OCI-LY1 (cell line): ENCODE measurements at regions not wholly inside any gene's neighbourhood (a gene's known extent, or its start where the extent isn't known, plus 50 kb on each side); places are given as distances from the start of the nearest gene placed in this dataset.

Experiments used
- H2AFZ ChIP-seq: fragments of 200-600 bp; sonication (generic), shearing (Covaris generic); 2 replicates; pipeline ENCODE4 v1.6.0; 2014; ENCODE audit warnings: antibody characterized with exemption, mild to moderate bottlenecking, low read length
- H3F3A ChIP-seq: fragments of 200-600 bp; sonication (generic), shearing (Covaris generic); 2 replicates; pipeline ENCODE4 v1.6.0; 2014; ENCODE audit warnings: mild to moderate bottlenecking, antibody characterized with exemption, low read length, moderate library complexity; ENCODE audit not compliant: insufficient read depth
- H3K27ac ChIP-seq: fragments of 200-600 bp; sonication (generic); 2 replicates; pipeline ENCODE4 v1.5.1; 2014; ENCODE audit warnings: low read length, mixed run types, mild to moderate bottlenecking, low read depth; ENCODE audit not compliant: poor library complexity, severe bottlenecking
- H3K27me3 ChIP-seq: fragments of 200-600 bp; sonication (generic); 2 replicates; pipeline ENCODE4 v1.6.0; 2014; ENCODE audit warnings: antibody characterized with exemption, mild to moderate bottlenecking, low read length, moderate library complexity; ENCODE audit not compliant: insufficient read depth
- H3K36me3 ChIP-seq: fragments of 200-600 bp; sonication (generic); 2 replicates; pipeline ENCODE4 v1.6.1; 2014; ENCODE audit warnings: mild to moderate bottlenecking, antibody characterized with exemption, low read length, moderate library complexity, mixed read lengths; ENCODE audit not compliant: insufficient read depth
- H3K4me1 ChIP-seq: fragments of 200-600 bp; sonication (generic); 2 replicates; pipeline ENCODE4 v1.5.1; 2014; ENCODE audit warnings: mild to moderate bottlenecking, low read length, moderate library complexity; ENCODE audit not compliant: insufficient read depth, severe bottlenecking
- H3K4me2 ChIP-seq: fragments of 200-600 bp; sonication (generic), shearing (Covaris generic); 2 replicates; pipeline ENCODE4 v1.6.1; 2014; ENCODE audit warnings: low read length
- H3K4me3 ChIP-seq: fragments of 200-600 bp; sonication (generic); 2 replicates; pipeline ENCODE4 v1.5.1; 2014; ENCODE audit warnings: low read length, low read depth, mild to moderate bottlenecking, mixed read lengths; ENCODE audit not compliant: poor library complexity, severe bottlenecking
- H3K79me2 ChIP-seq: fragments of 200-600 bp; shearing (Covaris generic); 2 replicates; pipeline ENCODE4 v1.6.1; 2016; ENCODE audit warnings: mixed run types, low read length, mixed read lengths; ENCODE audit not compliant: insufficient read depth
- H3K9ac ChIP-seq: fragments of 200-600 bp; sonication (generic), shearing (Covaris generic); 2 replicates; pipeline ENCODE4 v1.6.1; 2014; ENCODE audit warnings: mild to moderate bottlenecking, low read length, mixed read lengths
- H3K9me2 ChIP-seq: fragments of 200-600 bp; sonication (generic), shearing (Covaris generic); 2 replicates; pipeline ENCODE4 v1.6.1; 2014; ENCODE audit warnings: low read depth, mild to moderate bottlenecking, low read length, mixed read lengths
- H3K9me3 ChIP-seq: fragments of 200-600 bp; shearing (Covaris generic); 2 replicates; pipeline ENCODE4 v1.6.1; 2014; ENCODE audit warnings: low read length, mixed read lengths
- H4K20me1 ChIP-seq: fragments of 200-600 bp; sonication (generic), shearing (Covaris generic); 2 replicates; pipeline ENCODE4 v1.6.0; 2016; ENCODE audit warnings: mild to moderate bottlenecking, low read length; ENCODE audit not compliant: insufficient read depth
- EZH2 ChIP-seq: fragments of 200-600 bp; sonication (generic), shearing (Covaris generic); IDR thresholded peaks from 2 replicates; pipeline ENCODE4 v1.8.0; 2017; ENCODE audit warnings: borderline replicate concordance, mixed run types, mild to moderate bottlenecking, antibody characterized with exemption, low read length, moderate library complexity, mixed read lengths
- TF ChIP-seq, protein P1 (sequence below): fragments of 200-600 bp; sonication (generic), shearing (Covaris generic); IDR thresholded peaks from 2 replicates; pipeline ENCODE4 v1.5.1; 2017; ENCODE audit warnings: mild to moderate bottlenecking, antibody characterized with exemption, low read length, moderate library complexity, mixed read lengths

DNA sequence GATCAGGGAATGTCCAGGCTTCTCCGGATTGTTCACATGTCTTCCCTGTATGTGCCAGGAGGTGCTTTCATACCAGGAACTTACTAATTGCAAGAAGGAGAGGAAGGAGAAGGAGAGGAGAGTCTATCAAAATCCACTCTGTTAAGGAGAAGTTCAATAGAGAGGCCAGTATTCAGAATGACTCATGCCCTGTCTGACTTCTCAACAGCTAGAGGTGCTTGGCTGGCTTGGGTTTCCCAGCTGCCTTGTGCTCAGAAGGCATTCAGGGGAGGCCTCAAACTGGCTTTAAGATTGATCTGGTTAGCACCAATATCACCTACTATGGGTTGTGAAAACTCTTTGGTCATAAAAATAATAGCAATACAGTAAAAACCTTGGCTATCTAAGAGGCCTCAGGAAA, 167.9 kb upstream of the GLRA1 start:
- no peak overlapping the region for H3K4me2 ChIP-seq
- TF ChIP-seq, protein P1, sequence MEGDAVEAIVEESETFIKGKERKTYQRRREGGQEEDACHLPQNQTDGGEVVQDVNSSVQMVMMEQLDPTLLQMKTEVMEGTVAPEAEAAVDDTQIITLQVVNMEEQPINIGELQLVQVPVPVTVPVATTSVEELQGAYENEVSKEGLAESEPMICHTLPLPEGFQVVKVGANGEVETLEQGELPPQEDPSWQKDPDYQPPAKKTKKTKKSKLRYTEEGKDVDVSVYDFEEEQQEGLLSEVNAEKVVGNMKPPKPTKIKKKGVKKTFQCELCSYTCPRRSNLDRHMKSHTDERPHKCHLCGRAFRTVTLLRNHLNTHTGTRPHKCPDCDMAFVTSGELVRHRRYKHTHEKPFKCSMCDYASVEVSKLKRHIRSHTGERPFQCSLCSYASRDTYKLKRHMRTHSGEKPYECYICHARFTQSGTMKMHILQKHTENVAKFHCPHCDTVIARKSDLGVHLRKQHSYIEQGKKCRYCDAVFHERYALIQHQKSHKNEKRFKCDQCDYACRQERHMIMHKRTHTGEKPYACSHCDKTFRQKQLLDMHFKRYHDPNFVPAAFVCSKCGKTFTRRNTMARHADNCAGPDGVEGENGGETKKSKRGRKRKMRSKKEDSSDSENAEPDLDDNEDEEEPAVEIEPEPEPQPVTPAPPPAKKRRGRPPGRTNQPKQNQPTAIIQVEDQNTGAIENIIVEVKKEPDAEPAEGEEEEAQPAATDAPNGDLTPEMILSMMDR: no peak
- TF ChIP-seq EZH2: no peak
- no peaks in the 10 kb centered on the region for H4K20me1 ChIP-seq
- H3K9me3 ChIP-seq: no peaks in the 10 kb centered on the region
- H3K79me2 ChIP-seq: no peaks in the 10 kb centered on the region
- H3K4me1 ChIP-seq: no peaks in the 10 kb centered on the region
- H3K4me3 ChIP-seq: no peak overlapping the region
- no peaks in the 10 kb centered on the region for H3F3A ChIP-seq
- H3K36me3 ChIP-seq: no peaks in the 10 kb centered on the region
- no peak overlapping the region for H3K9ac ChIP-seq
- H3K27me3 ChIP-seq: no peaks in the 10 kb centered on the region
- H2AFZ ChIP-seq: no peak overlapping the region
- no peaks in the 10 kb centered on the region for H3K9me2 ChIP-seq
- H3K27ac ChIP-seq: no peak overlapping the region

DNA sequence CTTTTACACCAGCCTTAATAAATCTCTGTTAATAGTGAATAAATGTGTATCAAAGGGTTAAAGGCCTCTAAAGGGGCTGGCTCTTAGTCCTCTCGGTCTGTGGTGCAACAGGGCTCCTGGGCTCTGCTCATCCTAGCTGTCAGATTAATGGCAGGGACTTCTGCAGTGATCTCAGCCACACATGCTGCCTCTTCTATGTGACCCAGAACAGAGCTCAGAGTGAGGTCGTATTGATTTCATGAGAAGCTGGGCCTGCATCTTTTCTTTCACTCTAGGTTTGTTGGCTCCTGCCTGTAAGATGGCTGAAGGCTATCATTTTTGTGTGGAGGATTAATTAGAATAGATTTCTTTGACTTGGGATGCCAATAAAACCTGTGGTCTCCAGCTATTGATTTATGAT, 165.0 kb upstream of the GLRA1 start:
- H3K9me3 ChIP-seq: no peaks in the 10 kb centered on the region
- H3K36me3 ChIP-seq: no peaks in the 10 kb centered on the region
- no peak overlapping the region for H2AFZ ChIP-seq
- no peaks in the 10 kb centered on the region for H3F3A ChIP-seq
- no peak overlapping the region for H3K4me2 ChIP-seq
- no peaks in the 10 kb centered on the region for H4K20me1 ChIP-seq
- no peak overlapping the region for H3K9ac ChIP-seq
- no peak overlapping the region for H3K4me3 ChIP-seq
- H3K27me3 ChIP-seq: no peaks in the 10 kb centered on the region
- H3K27ac ChIP-seq: no peak overlapping the region
- no peaks in the 10 kb centered on the region for H3K9me2 ChIP-seq
- no peaks in the 10 kb centered on the region for H3K79me2 ChIP-seq
- TF ChIP-seq, protein P1: no peak
- TF ChIP-seq EZH2: no peak
- no peaks in the 10 kb centered on the region for H3K4me1 ChIP-seq

DNA sequence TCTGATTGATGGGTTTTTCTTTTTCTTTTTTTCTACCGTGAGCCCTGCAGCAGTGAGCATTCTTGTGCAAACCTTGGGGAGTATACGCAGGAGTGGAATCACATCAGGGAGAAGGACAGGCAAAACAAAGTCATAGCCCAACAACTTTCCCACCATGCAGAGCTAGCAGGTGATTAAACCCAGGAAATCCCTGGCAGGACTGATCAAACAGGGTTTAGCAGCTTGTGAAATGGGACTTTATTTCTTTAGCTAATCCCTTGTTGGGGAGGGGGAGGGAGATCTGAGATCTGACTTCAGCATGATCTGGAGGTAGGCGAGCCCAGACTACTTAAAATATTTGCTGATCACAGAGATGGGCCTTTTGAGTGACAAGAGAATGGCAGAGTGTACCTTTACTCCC, 162.0 kb upstream of the GLRA1 start:
- no peak overlapping the region for H3K9ac ChIP-seq
- H4K20me1 ChIP-seq: no peaks in the 10 kb centered on the region
- no peaks in the 10 kb centered on the region for H3K4me1 ChIP-seq
- no peak overlapping the region for H3K27ac ChIP-seq
- no peak for TF ChIP-seq EZH2
- TF ChIP-seq, protein P1: no peak
- H3K4me3 ChIP-seq: no peak overlapping the region
- H3F3A ChIP-seq: no peaks in the 10 kb centered on the region
- no peaks in the 10 kb centered on the region for H3K79me2 ChIP-seq
- no peaks in the 10 kb centered on the region for H3K9me2 ChIP-seq
- H3K36me3 ChIP-seq: no peaks in the 10 kb centered on the region
- no peaks in the 10 kb centered on the region for H3K9me3 ChIP-seq
- no peak overlapping the region for H2AFZ ChIP-seq
- no peak overlapping the region for H3K4me2 ChIP-seq
- H3K27me3 ChIP-seq: no peaks in the 10 kb centered on the region
